Left lung (tissue), 4 donors: ENCODE measurements at regions not wholly inside any gene's neighbourhood (a gene's known extent, or its start where the extent isn't known, plus 50 kb on each side); places are given as distances from the start of the nearest gene placed in this dataset.
"Not testable (repeated sequence)": the region's sequence is repeated elsewhere in the genome, so short reads cannot be mapped to it uniquely, and the experiment has no call there.

Source experiments
- ATAC-seq: fragments of 200-7000 bp; cut with Tn5 transposase; one replicate; pipeline ENCODE4 v1.9.1; 2020; ENCODE audit warnings: moderate library complexity
- DNase-seq, 4 donors: peaks; one replicate each; pipeline ENCODE4 v3.0.0-alpha.2; 2013 to 2020
- H3K27ac ChIP-seq, 2 donors: fragments of 200-600 bp; sonication (generic) in 1 of 2; one replicate each; pipeline versions ENCODE4 v1.5.0 to v1.8.0; 2020 to 2021
- H3K27me3 ChIP-seq, 2 donors: fragments of 200-600 bp; sonication (generic) in 1 of 2; one replicate each; pipeline versions ENCODE4 v1.5.0 to v1.8.0; 2020 to 2021
- H3K36me3 ChIP-seq, 2 donors: fragments of 200-600 bp; sonication (generic) in 1 of 2; one replicate each; pipeline versions ENCODE4 v1.5.0 to v1.8.0; 2020 to 2021
- H3K4me1 ChIP-seq, 2 donors: fragments of 200-600 bp; one replicate each; pipeline ENCODE4 v1.8.0; 2021
- H3K4me3 ChIP-seq, 2 donors: fragments of 200-600 bp; sonication (generic) in 1 of 2; one replicate each; pipeline versions ENCODE4 v1.5.0 to v1.8.0; 2020 to 2021; ENCODE audit warnings: mild to moderate bottlenecking in 1 of 2
- H3K9me3 ChIP-seq, 2 donors: fragments of 200-600 bp; sonication (generic) in 1 of 2; one replicate each; pipeline versions ENCODE4 v1.5.0 to v1.8.0; 2020 to 2021
- CTCF ChIP-seq, 2 donors: fragments of 200-600 bp; sonication (generic) in 1 of 2; IDR thresholded peaks; one replicate each; pipeline versions ENCODE4 v1.5.0 to v1.8.0; 2021; ENCODE audit warnings: antibody characterized with exemption in 2 of 2
- intact Hi-C, 2 donors: fragments of 100-400 bp; cut with DNase I; formaldehyde crosslinking; loops; one replicate each; pipeline versions ENCODE4 v1.11.2 to v1.14.2; 2022
- donor health status: DM: no; HTN: yes; CAD: no.
- donor health status: DM: no; HTN: no; CAD: no.

- intact Hi-C loops: no loop called here
- Histone ChIP-seq H3K27me3 (peaks cover 0 to 55% of the 10 kb centered on the region in 2 donors), H3K36me3 (no peaks in the 10 kb centered on the region), H3K4me3 (no peak overlapping the region), H3K27ac (no peak overlapping the region), H3K9me3 (no peaks in the 10 kb centered on the region), H3K4me1 (no peaks in the 10 kb centered on the region)
- no peak for TF ChIP-seq CTCF (IDR thresholded peaks at IDR 0.05)
- DNase-seq: no peak
- ATAC-seq: no peak
Measured at GRCh38 chr11:64438986-64439771, 80.2 kb downstream of the RPS6KA4 start.

GRCh38 chr11:64439772-64440491 is 81.0 kb downstream of the RPS6KA4 start:
- peaks cover 0 to 55% of the 10 kb centered on the region in 2 donors for H3K27me3 ChIP-seq
- H3K4me3 ChIP-seq, H3K4me1 ChIP-seq, H3K36me3 ChIP-seq, H3K9me3 ChIP-seq, DNase-seq, ATAC-seq, H3K27ac ChIP-seq, intact Hi-C loops: not testable (repeated sequence)

- intact Hi-C loops: no loop called here
- H3K27ac ChIP-seq: no peak overlapping the region
- no peak for DNase-seq
- H3K4me1 ChIP-seq: no peaks in the 10 kb centered on the region
- no peaks in the 10 kb centered on the region for H3K9me3 ChIP-seq
- ATAC-seq: no peak
- TF ChIP-seq CTCF (IDR thresholded peaks at IDR 0.05): no peak
- H3K36me3 ChIP-seq: no peaks in the 10 kb centered on the region
- no peak overlapping the region for H3K4me3 ChIP-seq
- H3K27me3 ChIP-seq: peaks cover 0 to 49% of the 10 kb centered on the region in 2 donors
Measured at GRCh38 chr11:64441127-64441526, 82.2 kb downstream of the RPS6KA4 start.

GRCh38 chr11:64443001-64443400 is 84.0 kb downstream of the RPS6KA4 start:
- TF ChIP-seq CTCF (IDR thresholded peaks at IDR 0.05): no peak
- Histone ChIP-seq H3K4me1 (peaks cover 0 to 7% of the 10 kb centered on the region in 2 donors), H3K27ac (no peak overlapping the region), H3K36me3 (no peaks in the 10 kb centered on the region), H3K9me3 (no peaks in the 10 kb centered on the region), H3K27me3 (peaks cover 0 to 44% of the 10 kb centered on the region in 2 donors), H3K4me3 (no peak overlapping the region)
- intact Hi-C loops: no loop called here
- no peak for DNase-seq
- no peak for ATAC-seq

- no peak for ATAC-seq
- no peaks in the 10 kb centered on the region for H3K9me3 ChIP-seq
- H3K27me3 ChIP-seq: peaks cover 0 to 44% of the 10 kb centered on the region in 2 donors
Measured at GRCh38 chr11:64444838-64445441, 86.0 kb downstream of the RPS6KA4 start.

More at GRCh38 chr11:64444838-64445441, 86.0 kb downstream of the RPS6KA4 start:
- no peak overlapping the region for H3K27ac ChIP-seq
- TF ChIP-seq CTCF (IDR thresholded peaks at IDR 0.05): no peak
- no peak for DNase-seq
- no peaks in the 10 kb centered on the region for H3K36me3 ChIP-seq
- intact Hi-C loops: no loop called here
- H3K4me1 ChIP-seq: peaks cover 13 to 26% of the 10 kb centered on the region in 2 donors
- H3K4me3 ChIP-seq: no peak overlapping the region
